Endodermal cell (in vitro differentiated cells): ENCODE measurements at regions not wholly inside any gene's neighbourhood (a gene's known extent, or its start where the extent isn't known, plus 50 kb on each side); places are given as distances from the start of the nearest gene placed in this dataset.

ENCODE experiments used
- DNase-seq: peaks from one replicate; pipeline ENCODE4 v3.0.0-alpha.2; 2017
- H3K27ac ChIP-seq: 2 replicates; pipeline ENCODE4 v1.5.1; 2013; ENCODE audit warnings: mild to moderate bottlenecking, low read depth, low read length, moderate library complexity
- H3K27me3 ChIP-seq: 2 replicates; pipeline ENCODE4 v1.6.1; 2013; ENCODE audit warnings: mild to moderate bottlenecking, low read length, moderate library complexity; ENCODE audit not compliant: insufficient read depth, control insufficient read depth, poor library complexity, severe bottlenecking
- H3K36me3 ChIP-seq: 2 replicates; pipeline ENCODE4 v1.7.0; 2013; ENCODE audit warnings: mild to moderate bottlenecking, low read length, moderate library complexity; ENCODE audit not compliant: control insufficient read depth, insufficient read depth
- H3K4me1 ChIP-seq: one replicate; pipeline ENCODE4 v1.7.0; 2013; ENCODE audit warnings: low read length; ENCODE audit not compliant: control insufficient read depth, insufficient read depth
- H3K4me3 ChIP-seq: 2 replicates; pipeline ENCODE4 v1.5.1; 2013; ENCODE audit warnings: mild to moderate bottlenecking, low read length, moderate library complexity
- H3K9ac ChIP-seq: 2 replicates; pipeline ENCODE4 v1.6.1; 2013; ENCODE audit warnings: mild to moderate bottlenecking, low read length, moderate library complexity; ENCODE audit not compliant: poor library complexity, severe bottlenecking; ENCODE audit errors: extremely low read depth
- H3K9me3 ChIP-seq: 2 replicates; pipeline ENCODE4 v1.6.1; 2013; ENCODE audit warnings: mild to moderate bottlenecking, low read length, moderate library complexity; ENCODE audit not compliant: control insufficient read depth
- H3K27ac Mint-ChIP-seq: 2 replicates; pipeline ENCODE4 v1.8.0; 2020; ENCODE audit warnings: mixed read lengths
- H3K27me3 Mint-ChIP-seq: 2 replicates; pipeline ENCODE4 v1.8.0; 2021; ENCODE audit warnings: mild to moderate bottlenecking, mixed read lengths; ENCODE audit not compliant: insufficient read depth
- H3K36me3 Mint-ChIP-seq: 2 replicates; pipeline ENCODE4 v1.8.0; 2020; ENCODE audit warnings: low read depth, mixed read lengths
- H3K4me1 Mint-ChIP-seq: 2 replicates; pipeline ENCODE4 v1.8.0; 2020; ENCODE audit warnings: mixed read lengths
- H3K4me3 Mint-ChIP-seq: 2 replicates; pipeline ENCODE4 v1.8.0; 2020; ENCODE audit warnings: mild to moderate bottlenecking, moderate library complexity, mixed read lengths
- H3K9me3 Mint-ChIP-seq: 2 replicates; pipeline ENCODE4 v1.8.0; 2020; ENCODE audit warnings: mild to moderate bottlenecking, mixed read lengths
- CTCF ChIP-seq: fragments of 200-600 bp; sonication (generic); conservative IDR thresholded peaks from 2 replicates; pipeline ENCODE4 v1.5.0; 2021; ENCODE audit warnings: antibody characterized with exemption, mild to moderate bottlenecking
- WGBS, 2 experiments: methylation state at CpG; one replicate each; pipeline versions ENCODE4 v1.1.5 to v1.1.7; 2013; ENCODE audit warnings: missing lambda C conversion rate in 2 of 2, mixed read lengths in 1 of 2; ENCODE audit not compliant: insufficient coverage in 1 of 2, insufficient read length in 1 of 2; 5-methylcytosine and 5-hydroxymethylcytosine counted together

GRCh38 chr1:170230323-170230722, 84.6 kb downstream of the NTMT2 start:
- TF ChIP-seq CTCF, result no peak
- Mint-ChIP-seq H3K9me3 (no peaks in the 10 kb centered on the region), H3K36me3 (no peaks in the 10 kb centered on the region)

GRCh38 chr1:170231662-170232061, 85.9 kb downstream of the NTMT2 start:
- Histone ChIP-seq H3K27me3 (no peaks in the 10 kb centered on the region), H3K36me3 (no peaks in the 10 kb centered on the region), H3K4me1 (no peaks in the 10 kb centered on the region), H3K9ac (no peak overlapping the region), H3K4me3 (no peak overlapping the region), H3K9me3 (no peaks in the 10 kb centered on the region), H3K27ac (no peak overlapping the region)
- Mint-ChIP-seq H3K4me3 (no peak overlapping the region), H3K4me1 (no peaks in the 10 kb centered on the region), H3K27ac (no peak overlapping the region), H3K9me3 (no peaks in the 10 kb centered on the region), H3K27me3 (no peaks in the 10 kb centered on the region), H3K36me3 (no peaks in the 10 kb centered on the region)
- no peak for TF ChIP-seq CTCF
- DNase-seq, result no peak
- 94 to 100% methylated on average over 1 of the region's 1 CpG for WGBS, 2 experiments

More at GRCh38 chr1:170230323-170230722, 84.6 kb downstream of the NTMT2 start:
- H3K4me1 ChIP-seq, result no peaks in the 10 kb centered on the region
- no peak overlapping the region for H3K27ac ChIP-seq
- H3K9ac ChIP-seq, result no peak overlapping the region
- H3K27ac Mint-ChIP-seq, result no peak overlapping the region
- H3K27me3 ChIP-seq, result no peaks in the 10 kb centered on the region
- H3K36me3 ChIP-seq, result no peaks in the 10 kb centered on the region
- no peaks in the 10 kb centered on the region for H3K4me1 Mint-ChIP-seq
- H3K4me3 ChIP-seq, result no peak overlapping the region
- no peaks in the 10 kb centered on the region for H3K9me3 ChIP-seq
- 73 to 88% methylated on average over 1 of the region's 1 CpG for WGBS, 2 experiments
- no peak overlapping the region for H3K4me3 Mint-ChIP-seq
- DNase-seq, result no peak
- H3K27me3 Mint-ChIP-seq, result no peaks in the 10 kb centered on the region

- Histone ChIP-seq H3K27ac (no peak overlapping the region), H3K9me3 (no peaks in the 10 kb centered on the region), H3K36me3 (no peaks in the 10 kb centered on the region), H3K9ac (no peak overlapping the region), H3K27me3 (no peaks in the 10 kb centered on the region), H3K4me1 (no peaks in the 10 kb centered on the region), H3K4me3 (no peak overlapping the region)
- Mint-ChIP-seq H3K9me3 (no peaks in the 10 kb centered on the region), H3K36me3 (no peaks in the 10 kb centered on the region), H3K4me3 (no peak overlapping the region), H3K4me1 (peaks cover 1% of the 10 kb centered on the region), H3K27me3 (no peaks in the 10 kb centered on the region), H3K27ac (no peak overlapping the region)
- no peak for DNase-seq
- no peak for TF ChIP-seq CTCF
- 88 to 90% methylated on average over 6 to 7 of the region's 7 CpGs for WGBS, 2 experiments
These were observed 93.1 kb downstream of the NTMT2 start for GRCh38 chr1:170238704-170239391.
